Activated CD4-positive, alpha-beta T cell treated with anti-CD3 and anti-CD28 coated beads, Interleukin-2, amount 10 ng/mL, durations not matched to agents 7 days and 5 days (primary cell): ENCODE measurements at regions not wholly inside any gene's neighbourhood (a gene's known extent, or its start where the extent isn't known, plus 50 kb on each side); places are given as distances from the start of the nearest gene placed in this dataset.
"Not testable (repeated sequence)": the region's sequence is repeated elsewhere in the genome, so short reads cannot be mapped to it uniquely, and the experiment has no call there.

Source experiments
- CTCF ChIA-PET: fragments of 350-600 bp; sonication (Branson Sonifier 250); formaldehyde crosslinking; loops from one replicate; lab custom pipeline; 2021; ENCODE audit warnings: antibody characterized with exemption; lab: Charles Lee
- POLR2A ChIA-PET: fragments of 350-600 bp; sonication (Branson Sonifier 250); formaldehyde crosslinking; loops from one replicate; lab custom pipeline; 2021; ENCODE audit warnings: antibody characterized with exemption; lab: Charles Lee
- DNase-seq: peaks from one replicate; pipeline ENCODE4 v3.0.0-alpha.2; 2020
- H3K27ac Mint-ChIP-seq: one replicate; pipeline ENCODE4 v1.8.0; 2021; ENCODE audit warnings: mild to moderate bottlenecking, moderate library complexity, mixed read lengths
- H3K27me3 Mint-ChIP-seq: one replicate; pipeline ENCODE4 v1.8.0; 2021; ENCODE audit warnings: mixed read lengths
- H3K36me3 Mint-ChIP-seq: one replicate; pipeline ENCODE4 v1.8.0; 2021; ENCODE audit warnings: low read depth, mixed read lengths
- H3K4me1 Mint-ChIP-seq: one replicate; pipeline ENCODE4 v1.8.0; 2021; ENCODE audit warnings: mixed read lengths
- H3K4me3 Mint-ChIP-seq: one replicate; pipeline ENCODE4 v1.8.0; 2021; ENCODE audit warnings: mild to moderate bottlenecking, moderate library complexity, mixed read lengths
- H3K9me3 Mint-ChIP-seq: one replicate; pipeline ENCODE4 v1.8.0; 2021; ENCODE audit warnings: mixed read lengths

DNA sequence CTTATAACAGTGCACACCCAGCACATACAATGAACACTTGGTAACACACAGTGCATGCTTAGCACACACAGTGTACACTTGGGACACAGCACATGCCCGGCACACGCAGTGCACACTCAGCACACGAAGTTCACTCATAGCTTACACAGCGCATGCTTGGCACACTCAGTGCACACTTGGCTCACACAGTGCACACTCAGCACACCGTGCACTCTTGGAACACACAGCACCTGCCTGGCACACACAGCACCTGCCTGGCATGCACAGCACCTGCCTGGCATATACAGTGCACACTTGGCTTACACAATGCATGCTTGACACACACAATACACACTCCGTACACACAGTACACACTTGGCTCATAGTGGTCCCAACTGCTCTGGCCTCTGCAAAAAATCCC lies 128.2 kb downstream of the GALR1 start:
- POLR2A ChIA-PET: no interaction called here
- Mint-ChIP-seq H3K4me3 (no peak overlapping the region), H3K27me3 (peaks cover 11% of the 10 kb centered on the region), H3K4me1 (no peaks in the 10 kb centered on the region), H3K9me3 (no peaks in the 10 kb centered on the region), H3K27ac (no peak overlapping the region), H3K36me3 (no peaks in the 10 kb centered on the region)
- DNase-seq: no peak
- CTCF ChIA-PET: interaction anchor here (0.6 kb wide), 1 partner anchor 636 kb away, joined by 4 read pairs; no protein-coding TSS in a partner anchor

DNA sequence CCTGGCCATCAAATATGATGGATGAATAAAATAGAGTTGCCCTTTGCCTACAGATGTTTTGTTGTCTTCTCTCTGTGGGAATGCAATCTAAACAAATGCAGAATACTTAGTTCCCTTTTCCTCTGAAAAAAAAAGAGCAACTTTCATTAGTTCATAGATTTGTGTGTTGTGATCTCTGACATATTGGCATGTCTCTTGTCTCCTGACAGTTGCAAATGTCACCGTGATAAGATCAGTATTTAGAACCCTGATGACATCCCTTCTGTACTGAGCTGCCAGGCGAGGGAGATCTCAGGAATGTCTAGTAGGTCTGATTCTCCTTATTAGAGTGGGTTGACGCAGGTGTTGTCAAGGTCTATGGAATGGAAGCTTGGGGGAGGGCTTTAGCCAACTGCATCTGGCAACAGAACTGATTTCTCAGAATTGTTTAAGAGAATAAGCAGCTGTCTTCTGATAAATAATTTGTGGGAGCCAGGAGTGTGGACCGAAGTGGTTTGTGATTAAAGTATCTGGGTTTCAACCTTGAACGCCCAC lies 130.4 kb downstream of the GALR1 start:
- DNase-seq: no peak
- CTCF ChIA-PET: no interaction called here
- Mint-ChIP-seq H3K36me3 (no peaks in the 10 kb centered on the region), H3K4me1 (no peaks in the 10 kb centered on the region), H3K4me3 (no peak overlapping the region), H3K27me3 (peaks cover 20% of the 10 kb centered on the region), H3K27ac (no peak overlapping the region), H3K9me3 (no peaks in the 10 kb centered on the region)
- POLR2A ChIA-PET: no interaction called here

DNA sequence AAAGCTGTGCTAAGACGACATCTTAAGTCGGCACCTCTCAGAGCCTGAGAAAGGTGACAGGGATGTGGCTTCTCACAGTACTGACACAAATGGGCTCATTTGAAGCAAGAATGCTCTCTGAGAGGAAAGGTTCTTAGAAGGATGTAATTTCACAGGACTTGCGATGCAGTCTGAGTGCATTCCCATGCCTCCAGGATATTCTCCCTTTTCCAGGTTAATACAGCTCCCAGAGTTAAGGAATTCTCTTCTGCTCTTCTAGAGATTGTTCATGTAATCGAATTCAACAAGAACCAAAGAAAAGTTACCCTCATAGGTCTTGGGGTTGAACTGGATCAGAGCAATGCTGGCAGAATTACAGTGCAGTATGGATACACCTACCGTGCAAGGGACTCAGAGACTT lies 131.0 kb downstream of the GALR1 start:
- DNase-seq: no peak
- ChIA-PET POLR2A (no interaction called here), CTCF (no interaction called here)
- Mint-ChIP-seq H3K36me3 (no peaks in the 10 kb centered on the region), H3K4me3 (no peak overlapping the region), H3K27me3 (peaks cover 22% of the 10 kb centered on the region), H3K4me1 (no peaks in the 10 kb centered on the region), H3K27ac (no peak overlapping the region), H3K9me3 (no peaks in the 10 kb centered on the region)

DNA sequence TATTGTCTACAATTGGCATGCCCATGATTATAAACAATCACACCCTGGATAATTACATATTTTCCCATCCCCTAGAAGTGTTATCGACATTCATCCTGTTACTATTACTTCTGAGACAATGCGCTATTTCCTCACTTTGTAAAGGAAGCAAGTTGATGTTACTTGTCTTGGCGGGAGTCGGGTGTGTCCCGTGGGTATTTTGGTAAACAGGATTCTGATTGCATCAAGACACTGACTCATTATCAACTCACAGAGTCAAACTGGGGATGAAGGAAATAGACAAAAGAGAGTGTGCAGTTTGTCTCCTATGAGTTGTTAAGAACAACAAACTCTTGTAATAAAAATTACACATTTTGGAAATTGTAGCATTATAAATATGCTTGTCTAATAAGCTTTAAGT lies 142.7 kb downstream of the GALR1 start:
- H3K4me3 Mint-ChIP-seq: no peak overlapping the region
- H3K9me3 Mint-ChIP-seq: no peaks in the 10 kb centered on the region
- no peaks in the 10 kb centered on the region for H3K4me1 Mint-ChIP-seq
- ChIA-PET POLR2A (no interaction called here), CTCF (no interaction called here)
- DNase-seq: no peak
- H3K36me3 Mint-ChIP-seq: no peaks in the 10 kb centered on the region
- no peak overlapping the region for H3K27ac Mint-ChIP-seq
- peaks cover 28% of the 10 kb centered on the region for H3K27me3 Mint-ChIP-seq

DNA sequence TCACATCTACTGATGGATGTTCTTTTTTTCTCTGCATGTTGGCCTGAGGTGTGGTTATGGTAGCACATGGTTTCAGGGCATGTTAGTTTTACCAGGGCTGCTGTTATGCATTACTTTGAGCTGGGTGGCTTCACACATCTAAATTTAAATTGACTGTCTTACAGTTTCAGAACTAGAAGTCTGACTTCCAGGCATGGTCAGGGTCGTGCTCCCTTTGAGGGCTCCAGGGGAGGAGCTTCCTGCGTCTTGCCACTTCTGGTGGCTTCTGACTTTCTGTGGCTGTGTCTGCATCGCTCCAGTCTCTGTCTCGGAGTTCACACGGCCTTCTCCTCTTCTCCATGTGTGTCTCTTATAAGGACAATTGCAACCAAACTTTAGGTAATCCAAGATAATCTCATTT lies 143.9 kb downstream of the GALR1 start:
- CTCF ChIA-PET: no interaction called here
- no peak overlapping the region for H3K27ac Mint-ChIP-seq
- H3K4me3 Mint-ChIP-seq: no peak overlapping the region
- H3K4me1 Mint-ChIP-seq: no peaks in the 10 kb centered on the region
- H3K9me3 Mint-ChIP-seq: no peaks in the 10 kb centered on the region
- peaks cover 20% of the 10 kb centered on the region for H3K27me3 Mint-ChIP-seq
- DNase-seq: no peak
- no peaks in the 10 kb centered on the region for H3K36me3 Mint-ChIP-seq
- POLR2A ChIA-PET: no interaction called here

DNA sequence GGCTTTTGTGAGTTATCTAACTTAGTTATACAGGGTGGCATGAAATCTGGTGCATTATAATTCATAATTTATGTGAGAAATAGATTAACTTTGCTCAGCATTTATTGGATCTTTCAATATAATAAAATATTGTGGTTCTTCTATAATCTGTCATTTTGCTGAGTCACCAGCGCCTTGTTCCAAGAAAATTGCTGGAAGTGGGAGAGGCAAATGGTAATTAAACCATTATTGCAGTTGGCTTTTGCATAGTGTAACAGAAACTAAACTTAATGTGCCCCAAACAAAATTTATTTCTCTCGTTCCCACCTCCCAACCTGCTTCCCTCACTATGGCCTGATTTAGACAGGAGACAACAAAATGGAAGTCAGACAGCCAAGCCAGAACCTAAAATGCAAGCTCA lies 146.3 kb downstream of the GALR1 start:
- H3K9me3 Mint-ChIP-seq: no peaks in the 10 kb centered on the region
- CTCF ChIA-PET: no interaction called here
- POLR2A ChIA-PET: no interaction called here
- no peaks in the 10 kb centered on the region for H3K4me1 Mint-ChIP-seq
- H3K27ac Mint-ChIP-seq: no peak overlapping the region
- no peaks in the 10 kb centered on the region for H3K36me3 Mint-ChIP-seq
- DNase-seq: no peak
- H3K4me3 Mint-ChIP-seq: no peak overlapping the region
- peaks cover 3% of the 10 kb centered on the region for H3K27me3 Mint-ChIP-seq

DNA sequence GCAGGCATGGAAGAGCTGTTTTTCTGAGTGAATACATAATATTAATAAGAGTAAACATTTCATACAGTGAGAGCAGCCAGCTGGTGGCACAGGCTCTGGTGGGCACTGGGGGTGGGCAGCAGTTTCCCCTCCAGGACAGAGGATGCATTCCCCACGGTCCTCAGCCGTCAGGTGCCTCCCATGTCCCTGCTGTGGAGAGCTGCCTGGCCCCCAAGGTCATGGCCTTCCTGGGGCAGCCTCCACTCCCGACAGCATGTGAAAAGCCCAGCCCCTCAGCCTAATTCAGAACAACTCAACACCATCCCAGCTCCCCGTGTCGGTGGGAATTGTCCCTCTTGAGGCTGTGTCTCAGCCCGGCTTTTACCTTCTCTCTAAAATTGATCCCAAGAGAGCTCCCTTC lies 147.4 kb downstream of the GALR1 start:
- H3K4me1 Mint-ChIP-seq: no peaks in the 10 kb centered on the region
- H3K36me3 Mint-ChIP-seq: no peaks in the 10 kb centered on the region
- peaks cover 3% of the 10 kb centered on the region for H3K27me3 Mint-ChIP-seq
- H3K4me3 Mint-ChIP-seq: no peak overlapping the region
- POLR2A ChIA-PET: no interaction called here
- no peak for DNase-seq
- CTCF ChIA-PET: interaction anchor here (1.3 kb wide), 1 partner anchor 12 kb away, joined by 3 read pairs; no protein-coding TSS in a partner anchor
- H3K9me3 Mint-ChIP-seq: no peaks in the 10 kb centered on the region
- H3K27ac Mint-ChIP-seq: no peak overlapping the region

DNA sequence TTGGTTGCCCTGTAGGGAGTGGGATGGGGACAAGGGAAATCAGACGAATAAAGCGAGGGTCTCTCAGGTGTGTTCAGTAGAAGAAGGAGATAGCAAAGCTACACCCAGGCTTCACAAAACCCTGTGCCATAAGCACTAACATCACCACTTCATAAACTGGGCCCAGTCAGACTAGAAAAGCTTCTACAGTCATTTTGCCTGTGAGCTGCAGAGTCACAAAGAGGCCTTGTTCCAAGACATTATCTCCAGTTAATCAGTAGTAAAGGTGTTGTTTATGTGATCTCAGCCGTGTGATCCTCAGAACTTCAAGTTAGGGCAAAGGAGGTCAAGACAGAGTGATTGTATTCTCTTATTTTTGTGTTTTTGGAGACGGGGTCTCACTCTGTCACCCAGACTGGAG lies 148.0 kb downstream of the GALR1 start:
- POLR2A ChIA-PET: no interaction called here

DNA sequence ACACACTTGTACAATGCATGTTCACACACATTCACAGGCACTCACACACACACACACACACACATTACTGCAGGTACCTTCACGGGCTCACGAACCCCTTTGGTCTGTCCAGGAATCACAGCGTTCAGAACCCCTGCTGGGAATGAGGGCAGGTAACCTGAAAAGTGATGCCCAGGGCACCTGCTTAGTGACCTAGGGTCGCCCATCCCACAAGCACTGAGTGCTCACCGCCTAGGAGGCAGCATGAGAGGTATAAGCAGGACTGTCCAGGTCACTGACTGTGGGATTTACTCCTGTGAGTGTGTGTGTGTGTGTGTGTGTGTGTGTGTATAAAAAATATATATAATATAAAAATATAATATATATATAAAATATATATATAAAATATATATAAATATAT lies 150.9 kb downstream of the GALR1 start:
- Mint-ChIP-seq H3K27ac (no peak overlapping the region), H3K9me3 (no peaks in the 10 kb centered on the region), H3K4me3 (no peak overlapping the region), H3K27me3 (peaks cover 2% of the 10 kb centered on the region), H3K36me3 (no peaks in the 10 kb centered on the region), H3K4me1 (no peaks in the 10 kb centered on the region)
- POLR2A ChIA-PET: no interaction called here
- DNase-seq: no peak
- CTCF ChIA-PET: no interaction called here

More for the DNA sequence above, 148.0 kb downstream of the GALR1 start:
- CTCF ChIA-PET: interaction anchor here (1.3 kb wide), 1 partner anchor 11 kb away, joined by 3 read pairs; no protein-coding TSS in a partner anchor
- no peaks in the 10 kb centered on the region for H3K4me1 Mint-ChIP-seq
- H3K4me3 Mint-ChIP-seq: no peak overlapping the region
- H3K27me3 Mint-ChIP-seq: peaks cover 3% of the 10 kb centered on the region
- no peaks in the 10 kb centered on the region for H3K36me3 Mint-ChIP-seq
- no peak overlapping the region for H3K27ac Mint-ChIP-seq
- no peak for DNase-seq
- H3K9me3 Mint-ChIP-seq: no peaks in the 10 kb centered on the region

DNA sequence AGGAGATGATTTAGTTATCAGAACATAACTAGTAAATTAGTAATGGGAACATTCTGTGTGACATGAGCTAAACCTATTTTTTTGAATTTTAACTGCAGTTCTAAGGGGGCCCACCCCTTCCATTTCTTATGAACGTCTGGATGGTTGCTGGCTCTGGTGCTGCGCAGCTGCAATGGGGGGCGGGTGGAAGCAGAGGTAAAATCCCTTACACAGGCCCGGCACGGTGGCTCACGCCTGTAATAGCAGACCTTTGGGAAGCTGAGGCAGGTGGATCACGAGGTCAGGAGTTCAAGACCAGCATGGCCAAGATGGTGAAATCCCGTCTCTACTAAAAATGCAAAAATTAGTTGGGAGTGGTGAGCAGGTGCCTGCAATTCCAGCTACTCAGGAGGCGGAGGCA lies 151.5 kb downstream of the GALR1 start:
- H3K27ac Mint-ChIP-seq: no peak overlapping the region
- ChIA-PET POLR2A (no interaction called here), CTCF (no interaction called here)
- no peaks in the 10 kb centered on the region for H3K27me3 Mint-ChIP-seq
- H3K36me3 Mint-ChIP-seq: no peaks in the 10 kb centered on the region
- H3K4me1 Mint-ChIP-seq: no peaks in the 10 kb centered on the region
- no peak for DNase-seq
- no peak overlapping the region for H3K4me3 Mint-ChIP-seq
- H3K9me3 Mint-ChIP-seq: no peaks in the 10 kb centered on the region

DNA sequence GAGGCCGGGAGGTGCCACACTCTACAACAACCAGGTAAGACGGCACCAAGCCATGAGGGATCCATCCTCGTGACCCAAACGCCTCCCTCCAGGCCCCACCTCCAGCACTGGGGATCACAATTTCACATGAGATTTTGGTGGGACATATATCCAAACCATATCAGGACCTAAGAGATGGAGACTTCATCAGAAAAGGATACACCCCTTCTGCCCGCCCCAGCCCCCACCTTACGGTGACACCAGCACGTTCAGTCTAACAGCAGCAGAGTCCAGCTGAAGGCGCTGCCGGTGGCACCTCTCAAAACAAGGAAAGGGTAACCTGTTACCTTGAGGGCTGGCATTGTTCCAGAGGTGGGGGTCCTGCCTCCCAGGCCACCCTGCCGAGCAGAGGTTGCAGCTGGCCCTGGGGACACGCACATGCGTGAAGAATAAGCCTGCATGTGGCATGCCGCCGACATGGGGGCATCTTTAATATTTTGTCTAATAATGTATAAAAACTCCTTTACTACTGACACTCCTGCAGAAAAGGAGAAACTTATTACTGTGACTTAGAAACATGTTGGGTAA lies 154.4 kb downstream of the GALR1 start:
- ChIA-PET POLR2A (interaction anchor here (0.6 kb wide), 1 partner anchor 199 kb away, joined by 7 read pairs; no protein-coding TSS in a partner anchor), CTCF (no interaction called here)
- H3K27ac Mint-ChIP-seq: no peak overlapping the region
- H3K4me3 Mint-ChIP-seq: no peak overlapping the region
- DNase-seq: no peak
- H3K27me3 Mint-ChIP-seq: no peaks in the 10 kb centered on the region
- H3K4me1 Mint-ChIP-seq: no peaks in the 10 kb centered on the region
- no peaks in the 10 kb centered on the region for H3K36me3 Mint-ChIP-seq
- H3K9me3 Mint-ChIP-seq: no peaks in the 10 kb centered on the region

DNA sequence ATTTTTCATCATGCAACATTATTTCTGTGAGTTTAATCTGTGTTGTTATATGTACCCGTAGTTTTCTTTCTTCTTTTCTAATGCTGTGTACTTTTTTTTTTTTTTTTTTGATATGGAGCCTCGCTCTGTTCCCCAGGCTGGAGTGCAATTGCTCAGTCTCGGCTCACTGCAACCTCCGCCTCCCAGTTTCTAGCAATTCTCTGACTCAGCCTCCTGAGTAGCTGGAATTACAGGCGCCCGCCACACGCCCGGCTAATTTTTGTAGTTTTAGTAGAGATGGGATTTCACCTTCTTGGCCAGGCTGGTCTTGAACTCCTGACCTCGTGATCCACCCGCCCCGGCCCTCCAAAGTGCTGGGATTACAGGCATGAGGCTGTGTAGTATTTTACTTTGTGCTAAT lies 155.4 kb downstream of the GALR1 start:
- CTCF ChIA-PET: no interaction called here
- H3K27ac Mint-ChIP-seq: no peak overlapping the region
- H3K36me3 Mint-ChIP-seq: no peaks in the 10 kb centered on the region
- H3K27me3 Mint-ChIP-seq: no peaks in the 10 kb centered on the region
- H3K4me3 Mint-ChIP-seq: no peak overlapping the region
- H3K4me1 Mint-ChIP-seq: no peaks in the 10 kb centered on the region
- DNase-seq: no peak
- H3K9me3 Mint-ChIP-seq: no peaks in the 10 kb centered on the region
- POLR2A ChIA-PET: no interaction called here

DNA sequence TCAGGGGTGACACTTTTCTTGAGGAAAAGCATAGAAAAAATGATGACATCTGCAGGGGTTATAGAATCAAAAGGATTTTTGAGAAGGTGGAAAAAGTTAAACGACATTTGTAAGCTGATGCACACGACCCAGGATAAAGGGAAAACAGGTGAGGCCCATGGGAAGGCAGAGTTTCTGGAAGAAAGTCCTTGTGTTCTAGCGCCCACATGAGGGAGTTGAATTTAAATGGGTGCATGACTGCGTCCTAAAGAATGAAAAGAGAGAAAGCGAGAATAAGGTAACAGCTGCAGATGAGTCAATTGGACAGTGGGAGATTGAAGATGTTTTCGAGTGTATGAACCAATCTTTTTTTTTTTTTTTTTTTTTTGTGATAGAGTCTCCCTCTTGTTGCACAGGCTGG lies 158.1 kb downstream of the GALR1 start:
- Mint-ChIP-seq H3K27ac (no peak overlapping the region), H3K4me1 (no peaks in the 10 kb centered on the region), H3K27me3 (no peaks in the 10 kb centered on the region), H3K9me3 (no peaks in the 10 kb centered on the region), H3K36me3 (no peaks in the 10 kb centered on the region), H3K4me3 (no peak overlapping the region)
- ChIA-PET POLR2A (no interaction called here), CTCF (no interaction called here)
- DNase-seq: no peak

DNA sequence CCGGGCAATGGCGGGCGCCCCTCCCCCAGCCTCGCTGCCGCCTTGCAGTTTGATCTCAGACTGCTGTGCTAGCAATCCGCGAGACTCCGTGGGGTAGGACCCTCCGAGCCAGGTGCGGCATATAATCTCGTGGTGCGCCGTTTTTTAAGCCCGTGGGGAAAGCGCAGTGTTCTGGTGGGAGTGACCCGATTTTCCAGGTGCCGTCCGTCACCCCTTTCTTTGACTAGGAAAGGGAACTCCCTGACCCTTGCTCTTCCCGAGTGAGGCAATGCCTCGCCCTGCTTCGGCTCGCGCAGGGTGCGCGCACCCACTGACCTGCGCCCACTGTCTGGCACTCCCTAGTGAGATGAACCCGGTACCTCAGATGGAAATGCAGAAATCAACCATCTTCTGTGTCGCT lies 171.9 kb downstream of the GALR1 start:
- DNase-seq, H3K4me1 Mint-ChIP-seq, POLR2A ChIA-PET, H3K36me3 Mint-ChIP-seq, CTCF ChIA-PET, H3K9me3 Mint-ChIP-seq, H3K27me3 Mint-ChIP-seq: not testable (repeated sequence)
- H3K27ac Mint-ChIP-seq: peak overlapping the region; percentile 36
- H3K4me3 Mint-ChIP-seq: peak overlapping the region; percentile 19
